HepG2 (cell line): ENCODE measurements at regions not wholly inside any gene's neighbourhood (a gene's known extent, or its start where the extent isn't known, plus 50 kb on each side); places are given as distances from the start of the nearest gene placed in this dataset.

Experiments
- ATAC-seq: fragments of 200-7000 bp; cut with Tn5 transposase; 3 replicates; pipeline ENCODE4 v1.9.1; 2020; ENCODE audit warnings: mild to moderate bottlenecking, moderate library complexity
- BruUV-seq: library from RNA; stranded (reverse); fragments of 400-500 nt; replicated peaks from 2 replicates; lab custom pipeline; 2021; lab: Mats Ljungman, UMichigan
- CTCF ChIA-PET: fragments of 300-600 bp; formaldehyde crosslinking; extraction: SDS; loops from one replicate; lab custom pipeline; 2021; ENCODE audit warnings: low total read pairs, inconsistent platforms, low intra/inter-chr PET ratio; lab: Yijun Ruan, JAX
- POLR2A ChIA-PET: fragments of 350-600 bp; sonication (Branson Sonifier 250); formaldehyde crosslinking; loops from one replicate; lab custom pipeline; 2020; ENCODE audit warnings: antibody characterized with exemption, inconsistent platforms; lab: Yijun Ruan, JAX
- DNase-seq: peaks from one replicate; pipeline ENCODE4 v3.0.0-alpha.2; 2015; ENCODE audit warnings: low spot score
- FAIRE-seq: peaks from 3 replicates; lab custom pipeline; 2011; peaks lifted over from hg19 to GRCh38; lab: Jason Lieb, UNC
- H2AFZ ChIP-seq: one replicate; pipeline ENCODE4 v1.6.1; 2011; ENCODE audit warnings: low read length, inconsistent platforms
- H3K27ac ChIP-seq: fragments of 300-600 bp; 3 replicates; pipeline ENCODE4 v1.8.0; 2011; ENCODE audit warnings: mixed run types, mild to moderate bottlenecking, mixed read lengths, low read length, inconsistent platforms; ENCODE audit not compliant: insufficient read depth; ENCODE audit errors: extremely low read length
- H3K27me3 ChIP-seq, 2 experiments: fragments of 200-600 bp in 1 of 2; 2 replicates in 1 of 2; 3 replicates in 1 of 2; pipeline versions ENCODE4 v1.6.0 to v1.8.0; 2011; ENCODE audit warnings: low read length in 2 of 2, mild to moderate bottlenecking in 2 of 2, moderate library complexity in 2 of 2, inconsistent platforms in 1 of 2; ENCODE audit not compliant: insufficient read depth in 2 of 2, control insufficient read depth in 1 of 2
- H3K36me3 ChIP-seq, 2 experiments: fragments of 200-600 bp in 1 of 2; replicated peaks in 1 of 2; 2 replicates in 1 of 2; 3 replicates in 1 of 2; pipeline versions ENCODE4 v1.5.1 to v1.8.0; 2011; ENCODE audit warnings: low read length in 2 of 2, inconsistent platforms in 1 of 2; ENCODE audit not compliant: insufficient read depth in 2 of 2, control insufficient read depth in 1 of 2
- H3K4me1 ChIP-seq: 2 replicates; pipeline ENCODE4 v1.5.1; 2012; ENCODE audit warnings: low read length, inconsistent platforms; ENCODE audit not compliant: insufficient read depth
- H3K4me2 ChIP-seq: 2 replicates; pipeline ENCODE4 v1.6.0; 2011; ENCODE audit warnings: low read depth, low read length, inconsistent platforms
- H3K4me3 ChIP-seq, 3 experiments: fragments of 200-600 bp in 1 of 3; sonication (generic), shearing (Covaris generic) in 1 of 3; replicated peaks in 1 of 3; 2 replicates each; pipeline ENCODE4 v1.5.1; 2011 to 2016; ENCODE audit warnings: low read length in 3 of 3, inconsistent platforms in 2 of 3, low read depth in 2 of 3, mild to moderate bottlenecking in 2 of 3, control low read depth in 1 of 3, mixed read lengths in 1 of 3; ENCODE audit not compliant: insufficient read depth in 1 of 3
- H3K79me2 ChIP-seq: one replicate; pipeline ENCODE4 v1.6.1; 2011; ENCODE audit warnings: low read length, inconsistent platforms; ENCODE audit not compliant: insufficient read depth
- H3K9ac ChIP-seq: 2 replicates; pipeline ENCODE4 v1.6.0; 2011; ENCODE audit warnings: mild to moderate bottlenecking, low read depth, low read length, inconsistent platforms; ENCODE audit not compliant: insufficient read depth
- H3K9me3 ChIP-seq: 2 replicates; pipeline ENCODE4 v1.5.1; 2012; ENCODE audit warnings: mild to moderate bottlenecking, low read length
- H4K20me1 ChIP-seq: 2 replicates; pipeline ENCODE4 v1.6.0; 2011; ENCODE audit warnings: inconsistent platforms, mild to moderate bottlenecking, low read length, moderate library complexity; ENCODE audit not compliant: insufficient read depth
- HMGA1 ChIP-seq: sonication (generic); formaldehyde crosslinking; conservative IDR thresholded peaks from 2 replicates; pipeline ENCODE4 v1.4.0; 2020; ENCODE audit warnings: missing genetic modification reagents
- KDM1A ChIP-seq: IDR thresholded peaks from 2 replicates; pipeline ENCODE4 v1.6.1; 2016; ENCODE audit warnings: missing compliant biosample characterization
- KMT2B ChIP-seq: IDR thresholded peaks from 2 replicates; pipeline ENCODE4 v1.6.1; 2016; ENCODE audit warnings: missing genetic modification reagents, missing compliant biosample characterization
- PAX8 ChIP-seq: sonication (generic); formaldehyde crosslinking; IDR thresholded peaks from 2 replicates; pipeline ENCODE4 v1.8.0; 2022; ENCODE audit warnings: mild to moderate bottlenecking, missing genetic modification reagents, borderline replicate concordance
- PAXIP1 ChIP-seq: sonication (generic); formaldehyde crosslinking; conservative IDR thresholded peaks from 2 replicates; pipeline ENCODE4 v1.4.0; 2020; ENCODE audit warnings: mild to moderate bottlenecking, missing genetic modification reagents, moderate library complexity
- PHF8 ChIP-seq: sonication (generic); formaldehyde crosslinking; IDR thresholded peaks from 2 replicates; pipeline ENCODE4 v1.5.0; 2020; ENCODE audit warnings: missing genetic modification reagents
- RBAK ChIP-seq: sonication (generic); formaldehyde crosslinking; IDR thresholded peaks from 2 replicates; pipeline ENCODE4 v1.5.1; 2020; ENCODE audit warnings: mild to moderate bottlenecking, missing genetic modification reagents
- SALL1 ChIP-seq: sonication (generic); formaldehyde crosslinking; IDR thresholded peaks from 2 replicates; pipeline ENCODE4 v1.8.0; 2022; ENCODE audit warnings: mild to moderate bottlenecking, missing genetic modification reagents
- SNRNP70 ChIP-seq: fragments of 200-400 bp; formaldehyde crosslinking; IDR thresholded peaks from 2 replicates; pipeline ENCODE4 v1.6.1; 2017; ENCODE audit warnings: mild to moderate bottlenecking, low read depth, low read length, moderate library complexity
- TCF12 ChIP-seq, 2 experiments: fragments of 450-650 bp in 1 of 2; sonication (generic) in 1 of 2; formaldehyde crosslinking in 1 of 2; IDR thresholded peaks; 2 replicates each; pipeline versions ENCODE4 v1.6.1 to v1.8.0; 2017 to 2022; ENCODE audit warnings: antibody characterized with exemption in 1 of 2, mild to moderate bottlenecking in 1 of 2, missing genetic modification reagents in 1 of 2, moderate library complexity in 1 of 2
- ZBTB38 ChIP-seq: sonication (generic); formaldehyde crosslinking; IDR thresholded peaks from 2 replicates; pipeline ENCODE4 v1.5.1; 2020; ENCODE audit warnings: mild to moderate bottlenecking, missing genetic modification reagents
- ZFP36L1 ChIP-seq: sonication (generic); formaldehyde crosslinking; IDR thresholded peaks from 2 replicates; pipeline ENCODE4 v1.8.0; 2022; ENCODE audit warnings: mild to moderate bottlenecking, missing genetic modification reagents, moderate library complexity
- ZFP90 ChIP-seq: sonication (generic); formaldehyde crosslinking; IDR thresholded peaks from 2 replicates; pipeline ENCODE4 v1.8.0; 2022; ENCODE audit warnings: missing genetic modification reagents, mild to moderate bottlenecking, inconsistent platforms, borderline replicate concordance
- ZHX1 ChIP-seq: sonication (generic); formaldehyde crosslinking; IDR thresholded peaks from 2 replicates; pipeline ENCODE4 v1.8.1; 2022; ENCODE audit warnings: low read depth, mild to moderate bottlenecking, missing genetic modification reagents
- ZNF691 ChIP-seq: sonication (generic); formaldehyde crosslinking; IDR thresholded peaks from 2 replicates; pipeline ENCODE4 v1.4.0; 2020; ENCODE audit warnings: missing genetic modification reagents, low read depth, mild to moderate bottlenecking, borderline replicate concordance
- WGBS: methylation state at CpG from one replicate; pipeline ENCODE4 v1.1.6; 2017; ENCODE audit warnings: low lambda C conversion rate; 5-methylcytosine and 5-hydroxymethylcytosine counted together
- in situ Hi-C: cut with HindIII; loops from 2 replicates; pipeline ENCODE4 v1.10.0; 2017; ENCODE audit warnings: low pct_unique_long_range_greater_than_20kb; ENCODE audit not compliant: extremely low pct_ligation_motif_present
- intact Hi-C: fragments of 100-400 bp; cut with micrococcal nuclease; formaldehyde crosslinking; loops from one replicate; pipeline ENCODE4 v1.10.0; 2022; ENCODE audit not compliant: unreplicated experiment

GRCh38 chr5:110951373-110951791 lies 120.1 kb upstream of the TSLP start:
- H4K20me1 ChIP-seq, result no peaks in the 10 kb centered on the region
- no peak for ATAC-seq
- H3K4me2 ChIP-seq, result no peak overlapping the region
- in situ Hi-C loops, result no loop called here
- no peak for TF ChIP-seq ZFP90 (CRISPR knock-in tag)
- no peak for TF ChIP-seq KDM1A (CRISPR knock-in tag)
- TF ChIP-seq ZNF691 (CRISPR knock-in tag), result no peak
- TF ChIP-seq PAX8 (CRISPR knock-in tag), result no peak
- TF ChIP-seq ZHX1 (CRISPR knock-in tag), result no peak
- TF ChIP-seq SNRNP70, result no peak
- no peak for TF ChIP-seq ZBTB38
- TF ChIP-seq SALL1 (CRISPR knock-in tag), result no peak
- no peak for TF ChIP-seq KMT2B (CRISPR knock-in tag)
- TF ChIP-seq HMGA1 (CRISPR knock-in tag), result no peak
- TF ChIP-seq TCF12 (IDR thresholded peaks at IDR 0.05), result no peak
- no peak for TF ChIP-seq TCF12 (CRISPR knock-in tag; IDR thresholded peaks at IDR 0.05)
- no peak for TF ChIP-seq RBAK
- TF ChIP-seq ZFP36L1 (CRISPR knock-in tag), result no peak
- TF ChIP-seq PAXIP1, result no peak
- no peak for TF ChIP-seq PHF8
- H3K79me2 ChIP-seq, result no peaks in the 10 kb centered on the region
- intact Hi-C loops, result no loop called here
- H3K27ac ChIP-seq, result no peak overlapping the region
- H3K27me3 ChIP-seq, result no peaks in the 10 kb centered on the region
- no peak overlapping the region for H3K9ac ChIP-seq
- no TSS peak for BruUV-seq
- POLR2A ChIA-PET, result no interaction called here
- no peak for DNase-seq
- 0% methylated on average over 2 of the region's 2 CpGs for WGBS
- no peak for FAIRE-seq
- H2AFZ ChIP-seq, result no peak overlapping the region
- no peaks in the 10 kb centered on the region for H3K36me3 ChIP-seq
- CTCF ChIA-PET, result no interaction called here
- no peaks in the 10 kb centered on the region for H3K9me3 ChIP-seq
- H3K4me3 ChIP-seq, result no peak overlapping the region
- no peaks in the 10 kb centered on the region for H3K4me1 ChIP-seq
